Ectodermal cell (in vitro differentiated cells): ENCODE measurements at regions not wholly inside any gene's neighbourhood (a gene's known extent, or its start where the extent isn't known, plus 50 kb on each side); places are given as distances from the start of the nearest gene placed in this dataset.

Source experiments
- H3K27ac ChIP-seq: 2 replicates; pipeline ENCODE4 v1.7.0; 2013; ENCODE audit warnings: mild to moderate bottlenecking, low read depth, low read length; ENCODE audit not compliant: insufficient read depth, poor library complexity, severe bottlenecking
- H3K27me3 ChIP-seq: 2 replicates; pipeline ENCODE4 v1.7.0; 2013; ENCODE audit warnings: mild to moderate bottlenecking, low read length; ENCODE audit not compliant: insufficient read depth, control insufficient read depth, poor library complexity, severe bottlenecking
- H3K36me3 ChIP-seq: one replicate; pipeline ENCODE4 v1.7.0; 2013; ENCODE audit warnings: low read length; ENCODE audit not compliant: control insufficient read depth, insufficient read depth
- H3K4me1 ChIP-seq: one replicate; pipeline ENCODE4 v1.7.0; 2013; ENCODE audit warnings: low read length; ENCODE audit not compliant: control insufficient read depth, insufficient read depth
- H3K4me3 ChIP-seq: 2 replicates; pipeline ENCODE4 v1.7.0; 2013; ENCODE audit warnings: low read depth, low read length, control low read depth; ENCODE audit not compliant: insufficient read depth
- H3K9me3 ChIP-seq: 2 replicates; pipeline ENCODE4 v1.7.0; 2013; ENCODE audit warnings: mild to moderate bottlenecking, low read length, moderate library complexity; ENCODE audit not compliant: control insufficient read depth
- WGBS, 2 experiments: methylation state at CpG; one replicate each; pipeline ENCODE4 v1.1.7; 2013; ENCODE audit warnings: missing lambda C conversion rate in 2 of 2; 5-methylcytosine and 5-hydroxymethylcytosine counted together

DNA sequence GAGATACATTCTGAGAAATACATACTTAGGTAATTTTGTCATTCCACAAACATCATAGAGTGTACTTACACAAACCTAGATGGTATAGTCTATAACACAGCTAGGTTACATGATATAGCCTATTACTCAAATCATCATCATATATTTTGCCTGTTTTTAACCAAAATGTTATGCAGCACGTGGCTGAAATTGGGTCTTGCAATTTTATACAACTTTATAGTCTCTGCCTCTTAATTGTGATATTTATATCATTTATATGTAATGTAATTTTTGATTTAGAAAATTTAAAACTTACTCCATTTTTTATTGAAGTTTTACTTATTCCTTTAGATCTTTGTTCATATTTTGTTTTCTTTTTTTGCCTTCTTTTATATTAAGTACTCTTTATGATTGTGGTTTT is 350.7 kb upstream of the DCN start:
- H3K9me3 ChIP-seq, result no peaks in the 10 kb centered on the region
- no peak overlapping the region for H3K4me3 ChIP-seq
- WGBS, 2 experiments, result 100% methylated on average over 1 of the region's 1 CpG; no CpG with 5 or more reads in 1 of the 2 experiments
- H3K4me1 ChIP-seq, result no peaks in the 10 kb centered on the region
- H3K27ac ChIP-seq, result no peak overlapping the region
- no peaks in the 10 kb centered on the region for H3K36me3 ChIP-seq
- no peaks in the 10 kb centered on the region for H3K27me3 ChIP-seq

DNA sequence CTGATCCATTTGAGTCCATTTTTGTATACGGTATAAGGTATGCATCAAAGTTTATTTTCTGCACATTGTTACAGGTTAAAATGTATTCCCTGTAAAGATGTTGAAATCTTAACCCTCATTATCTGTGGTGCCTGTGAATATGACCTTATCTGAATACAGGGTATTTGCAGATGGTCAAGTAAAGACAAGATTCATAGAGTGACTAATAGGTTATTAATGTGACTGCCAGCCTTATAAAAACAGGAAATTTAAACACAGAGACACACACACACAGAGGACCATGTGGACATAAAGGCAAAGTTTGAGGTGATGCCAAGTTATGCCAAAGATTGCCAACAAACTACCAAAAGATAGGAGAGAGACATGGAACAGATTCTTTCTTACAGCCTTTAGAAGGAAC is 347.2 kb upstream of the DCN start:
- Histone ChIP-seq H3K27ac (no peak overlapping the region), H3K4me1 (no peaks in the 10 kb centered on the region), H3K4me3 (no peak overlapping the region), H3K9me3 (no peaks in the 10 kb centered on the region), H3K27me3 (no peaks in the 10 kb centered on the region), H3K36me3 (no peaks in the 10 kb centered on the region)
- whole genome bisulfite sequencing, 2 experiments, result 100% methylated on average over 1 of the region's 1 CpG; no CpG with 5 or more reads in 1 of the 2 experiments

- Histone ChIP-seq H3K4me1 (no peaks in the 10 kb centered on the region), H3K4me3 (no peak overlapping the region)
- 73 to 79% methylated on average over 4 of the region's 4 CpGs for WGBS, 2 experiments
Observed at GRCh38 chr12:91523831-91524230, 341.2 kb upstream of the DCN start.

DNA sequence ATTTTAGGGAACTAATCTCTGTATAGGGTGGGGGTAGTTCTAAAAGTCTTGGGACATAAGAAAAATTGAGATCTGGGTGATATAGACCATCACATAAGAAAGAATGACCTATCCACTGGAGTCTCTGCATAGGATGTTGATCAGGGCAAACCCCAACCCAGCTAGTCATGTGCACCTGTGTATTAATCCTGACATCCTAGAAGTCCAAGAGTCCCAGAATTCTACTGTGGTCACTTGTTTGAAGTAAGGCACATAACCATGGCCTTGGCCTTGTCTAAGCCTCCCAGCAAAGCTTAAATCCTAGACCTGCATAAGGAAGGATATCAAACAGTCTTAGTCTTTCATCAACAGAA is 334.1 kb upstream of the DCN start:
- H3K4me3 ChIP-seq, result no peak overlapping the region
- H3K27me3 ChIP-seq, result no peaks in the 10 kb centered on the region
- peaks cover 13% of the 10 kb centered on the region for H3K4me1 ChIP-seq
- H3K36me3 ChIP-seq, result no peaks in the 10 kb centered on the region
- no peaks in the 10 kb centered on the region for H3K9me3 ChIP-seq
- H3K27ac ChIP-seq, result no peak overlapping the region

More at GRCh38 chr12:91523831-91524230, 341.2 kb upstream of the DCN start:
- no peak overlapping the region for H3K27ac ChIP-seq
- H3K36me3 ChIP-seq, result no peaks in the 10 kb centered on the region
- no peaks in the 10 kb centered on the region for H3K9me3 ChIP-seq
- no peaks in the 10 kb centered on the region for H3K27me3 ChIP-seq

DNA sequence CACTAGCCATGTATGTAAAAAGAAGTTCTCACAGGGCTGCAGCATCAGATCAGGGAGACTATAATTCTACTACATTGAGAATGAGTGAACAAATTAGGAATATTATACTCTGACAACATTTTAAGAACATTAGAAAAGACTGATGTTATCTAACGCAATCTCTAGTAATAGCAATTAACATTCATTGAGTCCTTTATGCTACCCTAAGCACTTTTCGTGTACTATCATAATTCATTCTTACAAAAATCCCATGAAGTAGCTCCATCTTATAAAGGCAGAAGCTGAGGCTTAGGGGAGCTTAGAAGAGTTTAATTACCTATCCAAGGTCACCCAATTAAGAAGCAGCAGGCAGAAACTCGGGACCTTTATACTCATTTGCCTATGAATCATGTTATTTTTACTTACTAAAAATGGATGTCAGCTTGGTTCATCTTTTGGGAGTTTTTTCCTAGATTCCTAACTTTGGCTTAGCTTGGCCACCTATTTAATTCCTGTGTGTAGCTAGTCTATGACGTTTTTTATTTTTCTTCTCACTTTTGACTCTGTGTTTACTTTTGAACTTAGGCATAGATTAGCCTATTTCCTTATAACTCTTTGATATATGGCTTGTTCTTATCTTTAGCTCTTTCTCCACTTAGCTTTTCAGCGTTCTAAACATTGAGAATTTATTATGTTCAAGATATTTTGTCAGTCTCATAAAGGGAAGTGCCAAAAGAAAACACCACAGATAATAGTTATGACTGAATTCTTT is 333.5 kb upstream of the DCN start:
- no peak overlapping the region for H3K4me3 ChIP-seq
- no peak overlapping the region for H3K27ac ChIP-seq
- no peaks in the 10 kb centered on the region for H3K27me3 ChIP-seq
- H3K36me3 ChIP-seq, result no peaks in the 10 kb centered on the region
- H3K4me1 ChIP-seq, result peaks cover 14% of the 10 kb centered on the region
- no peaks in the 10 kb centered on the region for H3K9me3 ChIP-seq
- 86 to 93% methylated on average over 4 of the region's 5 CpGs for WGBS, 2 experiments

- H3K4me1 ChIP-seq, result peaks cover 14% of the 10 kb centered on the region
- 100% methylated on average over 1 of the region's 1 CpG for WGBS, 2 experiments
- no peak overlapping the region for H3K4me3 ChIP-seq
Observed at GRCh38 chr12:91513313-91513712, 330.7 kb upstream of the DCN start.

GRCh38 chr12:91511795-91512420 is 329.3 kb upstream of the DCN start:
- H3K4me3 ChIP-seq, result no peak overlapping the region
- H3K9me3 ChIP-seq, result no peaks in the 10 kb centered on the region
- no peaks in the 10 kb centered on the region for H3K27me3 ChIP-seq
- 29 to 50% methylated on average over 1 of the region's 1 CpG for WGBS, 2 experiments
- H3K4me1 ChIP-seq, result peaks cover 14% of the 10 kb centered on the region
- no peaks in the 10 kb centered on the region for H3K36me3 ChIP-seq
- no peak overlapping the region for H3K27ac ChIP-seq

More at GRCh38 chr12:91513313-91513712, 330.7 kb upstream of the DCN start:
- no peaks in the 10 kb centered on the region for H3K27me3 ChIP-seq
- no peaks in the 10 kb centered on the region for H3K9me3 ChIP-seq
- H3K36me3 ChIP-seq, result no peaks in the 10 kb centered on the region
- H3K27ac ChIP-seq, result no peak overlapping the region

DNA sequence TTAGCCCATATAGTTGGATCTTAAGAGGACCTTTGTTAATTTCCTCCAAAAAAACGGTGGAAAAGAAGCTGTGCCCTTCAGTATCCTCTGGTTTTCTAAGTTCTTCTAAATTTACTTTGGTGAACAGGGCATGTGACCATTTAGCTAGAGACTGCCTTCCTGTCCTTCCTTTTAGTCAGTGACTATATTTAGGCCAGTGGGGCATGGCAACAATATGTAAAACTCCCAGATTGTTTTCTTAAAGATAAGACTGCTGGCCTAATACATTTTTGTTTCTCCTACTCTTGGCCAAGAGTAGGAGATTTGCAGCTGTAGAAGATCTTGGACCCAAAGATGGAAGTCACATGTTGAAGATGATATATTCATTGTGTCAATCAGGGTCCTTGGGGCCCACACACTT is 325.1 kb upstream of the DCN start:
- Histone ChIP-seq H3K4me1 (peaks cover 12% of the 10 kb centered on the region), H3K27ac (no peak overlapping the region), H3K36me3 (no peaks in the 10 kb centered on the region), H3K27me3 (no peaks in the 10 kb centered on the region), H3K4me3 (no peak overlapping the region), H3K9me3 (no peaks in the 10 kb centered on the region)
- 89 to 90% methylated on average over 1 of the region's 1 CpG for whole genome bisulfite sequencing, 2 experiments

GRCh38 chr12:91506452-91506851 is 323.8 kb upstream of the DCN start:
- no peaks in the 10 kb centered on the region for H3K4me1 ChIP-seq
- H3K4me3 ChIP-seq, result no peak overlapping the region
- H3K27me3 ChIP-seq, result no peaks in the 10 kb centered on the region
- no peaks in the 10 kb centered on the region for H3K9me3 ChIP-seq
- 85 to 100% methylated on average over 2 of the region's 2 CpGs for WGBS, 2 experiments
- no peak overlapping the region for H3K27ac ChIP-seq
- H3K36me3 ChIP-seq, result no peaks in the 10 kb centered on the region

DNA sequence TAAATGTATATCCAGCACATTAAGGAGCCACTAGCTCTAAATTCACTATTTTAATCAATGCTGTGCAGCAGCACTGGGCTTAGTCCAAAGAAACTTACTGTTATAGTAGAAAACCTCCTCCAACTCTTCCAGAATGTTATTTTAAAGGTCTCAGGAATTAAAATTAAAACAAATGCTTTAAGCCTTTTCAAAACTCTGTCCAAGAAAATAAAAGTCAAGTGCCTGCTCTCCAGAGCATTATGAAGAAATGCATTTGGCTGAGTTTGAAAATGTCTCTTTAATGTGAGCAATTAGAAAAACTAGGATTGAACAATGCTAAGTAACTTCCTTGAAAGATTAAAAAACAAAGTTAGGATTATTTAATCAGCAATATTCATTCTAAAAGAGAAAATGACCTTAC is 322.4 kb upstream of the DCN start:
- Histone ChIP-seq H3K36me3 (no peaks in the 10 kb centered on the region), H3K4me3 (no peak overlapping the region), H3K9me3 (no peaks in the 10 kb centered on the region), H3K27ac (no peak overlapping the region), H3K4me1 (no peaks in the 10 kb centered on the region), H3K27me3 (no peaks in the 10 kb centered on the region)
